GM19324 (cell line): ENCODE measurements at regions not wholly inside any gene's neighbourhood (a gene's known extent, or its start where the extent isn't known, plus 50 kb on each side); places are given as distances from the start of the nearest gene placed in this dataset.

ENCODE experiments used
- ATAC-seq: cut with Tn5 transposase; IDR thresholded peaks from one replicate; pipeline ENCODE4 v1.9.1; 2021; ENCODE audit warnings: mild to moderate bottlenecking, moderate library complexity; ENCODE audit not compliant: unreplicated experiment, low FRiP score

- ATAC-seq: no peak
Measured at GRCh38 chr17:33352526-33352925, 59.4 kb upstream of the ASIC2 start.

GRCh38 chr17:33356266-33356665 lies 63.2 kb upstream of the ASIC2 start:
- no peak for ATAC-seq

DNA sequence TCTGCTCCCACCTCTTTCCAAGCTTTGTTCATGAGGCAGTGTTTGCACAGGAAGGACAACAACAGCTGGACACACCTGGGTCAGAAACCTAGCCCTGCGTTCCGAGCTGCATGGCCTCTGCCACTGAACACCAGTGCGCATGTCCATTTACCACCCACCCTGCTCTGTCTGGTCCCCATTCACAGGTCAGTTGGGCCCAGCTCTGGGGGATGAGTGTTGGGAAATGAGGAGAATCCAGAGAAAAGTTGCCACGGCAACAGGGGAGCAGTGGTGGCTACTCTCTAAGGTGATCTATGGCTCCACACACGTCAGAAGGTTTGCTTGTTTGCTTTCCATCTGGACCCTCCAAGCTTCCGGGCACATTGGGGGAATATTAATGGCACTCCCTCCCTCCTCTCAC lies 70.4 kb upstream of the ASIC2 start:
- no peak for ATAC-seq

- no peak for ATAC-seq
Measured at GRCh38 chr17:33366960-33367359, 73.9 kb upstream of the ASIC2 start.

GRCh38 chr17:33369149-33369548 lies 76.1 kb upstream of the ASIC2 start:
- no peak for ATAC-seq

DNA sequence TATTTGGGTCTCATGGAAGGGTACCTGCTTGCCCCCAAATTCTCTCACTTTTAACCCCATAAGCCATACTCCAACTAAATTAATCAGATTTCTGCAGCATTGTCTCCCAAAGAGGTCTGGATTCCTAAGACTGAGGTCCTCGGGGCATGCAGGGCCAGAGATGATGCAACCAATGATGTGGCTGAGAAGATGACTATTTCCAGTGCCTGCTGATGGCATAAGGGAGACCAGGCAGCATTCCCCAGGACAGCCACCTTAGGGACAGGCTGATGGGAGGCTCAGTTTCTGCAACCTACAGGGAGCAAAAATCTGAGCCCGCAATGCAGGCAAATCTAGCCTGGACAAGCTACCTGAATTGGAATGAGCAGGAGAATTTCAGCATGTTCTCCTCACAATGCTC lies 76.8 kb upstream of the ASIC2 start:
- ATAC-seq: no peak

DNA sequence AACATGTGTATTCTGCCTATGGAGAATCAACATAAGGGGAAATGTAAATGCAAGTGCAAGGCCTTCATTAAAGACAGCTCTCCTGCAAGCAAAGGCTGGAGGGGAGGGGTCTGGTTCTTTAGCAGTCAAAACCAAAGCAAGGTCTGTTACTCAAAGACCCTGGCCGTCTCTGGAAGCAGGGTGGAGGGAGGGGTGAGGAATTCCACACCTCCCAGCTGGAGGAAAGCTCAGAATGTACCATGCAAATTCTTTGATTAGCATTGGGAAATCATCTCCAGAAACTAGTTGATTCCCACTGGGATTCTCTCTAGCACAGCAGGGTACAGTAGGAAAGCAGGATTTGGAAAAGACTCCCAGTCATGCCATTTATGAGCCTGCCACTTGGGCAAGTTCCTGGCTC lies 77.3 kb upstream of the ASIC2 start:
- no peak for ATAC-seq

- ATAC-seq: no peak
Measured at GRCh38 chr17:33371377-33371776, 78.3 kb upstream of the ASIC2 start.

DNA sequence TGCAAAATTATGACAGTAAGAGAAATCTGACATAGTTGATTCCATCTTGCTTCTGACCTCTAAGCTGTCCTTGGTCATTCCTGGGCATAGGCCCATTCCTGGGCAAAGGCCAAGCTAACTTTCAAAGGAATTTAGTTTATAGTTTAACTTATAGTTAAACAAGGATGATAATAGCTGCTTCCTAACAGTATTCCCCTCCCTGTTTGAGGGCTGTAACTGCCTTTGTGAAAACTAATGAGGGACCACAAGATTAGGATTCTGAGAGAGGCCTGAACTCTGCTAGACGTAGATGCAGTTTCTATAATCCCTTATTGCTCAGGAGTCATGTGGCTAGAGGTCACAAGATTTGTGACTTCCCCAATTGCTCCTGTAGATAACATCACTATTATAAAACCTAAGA lies 80.2 kb upstream of the ASIC2 start:
- ATAC-seq: no peak

GRCh38 chr17:33375103-33375502 lies 82.0 kb upstream of the ASIC2 start:
- ATAC-seq: no peak

GRCh38 chr17:33375783-33376182 lies 82.7 kb upstream of the ASIC2 start:
- ATAC-seq: no peak

DNA sequence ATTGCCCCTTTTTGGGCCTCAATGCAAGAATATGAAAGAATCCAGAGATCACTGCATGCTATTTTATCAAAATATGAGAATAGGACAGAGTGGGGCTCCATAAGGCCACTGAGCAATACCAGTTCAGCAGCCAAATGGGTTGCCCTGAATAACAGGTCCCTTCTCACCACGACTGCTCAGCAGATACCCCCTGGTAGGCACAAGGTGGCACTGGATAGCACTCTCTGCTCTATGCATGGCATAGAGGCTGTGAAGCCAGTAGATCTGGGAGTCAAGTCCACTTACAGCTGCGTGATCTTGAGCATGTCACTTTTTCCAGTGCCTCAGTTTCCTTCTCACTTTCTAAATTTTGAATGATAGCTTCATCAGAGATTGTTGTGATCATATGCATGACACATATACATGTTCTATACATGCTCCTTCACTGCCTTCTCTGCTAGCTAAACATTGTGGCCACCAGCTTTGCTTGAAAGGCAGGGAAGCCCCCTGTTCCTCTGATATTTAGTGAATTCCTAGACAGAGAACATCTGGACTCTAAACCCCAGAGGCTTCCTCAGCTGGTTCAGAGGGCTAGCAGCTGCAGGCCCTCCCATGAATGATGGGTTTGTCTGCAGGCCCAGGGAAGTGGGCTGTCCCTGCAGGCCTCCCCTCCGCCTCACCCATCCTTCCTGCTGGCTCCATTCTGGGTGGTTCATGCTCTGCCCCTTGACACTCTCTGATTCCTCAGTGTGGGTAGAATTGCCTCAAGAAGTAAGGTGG lies 84.9 kb upstream of the ASIC2 start:
- ATAC-seq: no peak

DNA sequence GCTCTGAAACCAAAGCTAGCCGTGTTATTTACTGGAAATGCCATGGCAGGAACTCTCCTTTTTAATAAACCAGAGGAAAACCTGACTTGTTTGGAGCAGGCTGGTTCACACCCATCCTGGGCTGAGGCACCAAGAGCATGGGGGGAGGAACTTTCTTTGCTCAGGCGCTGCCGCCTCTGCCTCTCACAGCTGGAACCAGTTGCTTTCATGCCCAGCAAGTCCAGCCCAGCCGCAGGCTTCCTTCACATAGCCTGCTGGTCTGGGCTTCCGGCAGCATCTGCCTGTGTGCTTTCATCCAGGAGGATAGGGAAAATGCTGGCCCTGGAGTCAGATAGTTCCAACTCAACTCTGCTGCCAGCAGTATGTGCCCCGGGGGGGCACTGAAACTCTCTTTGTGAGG lies 88.1 kb upstream of the ASIC2 start:
- no peak for ATAC-seq

- no peak for ATAC-seq
Measured at GRCh38 chr17:33383488-33384023, 90.5 kb upstream of the ASIC2 start.

GRCh38 chr17:33385133-33385532 lies 92.0 kb upstream of the ASIC2 start:
- ATAC-seq: no peak

- no peak for ATAC-seq
Measured at GRCh38 chr17:33385713-33386112, 92.6 kb upstream of the ASIC2 start.

DNA sequence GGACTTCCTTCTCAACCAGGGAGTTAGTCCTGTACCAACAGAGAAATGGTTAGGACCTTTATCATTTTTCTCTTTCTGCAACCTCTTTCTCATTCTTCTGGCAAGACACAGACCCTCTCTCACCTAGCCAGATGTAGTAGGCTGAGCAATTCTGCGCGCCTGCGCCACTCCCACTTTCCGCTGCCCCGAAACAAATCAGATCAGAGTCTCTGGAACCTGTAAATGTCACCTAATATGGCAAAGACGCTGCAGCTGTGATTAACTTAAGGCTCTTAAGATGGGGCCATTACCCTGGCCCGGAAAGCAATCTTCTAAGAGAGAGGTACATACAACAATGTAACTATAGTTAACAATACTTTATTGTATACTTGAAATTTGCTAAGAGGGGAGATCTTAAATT lies 94.3 kb upstream of the ASIC2 start:
- ATAC-seq: no peak

GRCh38 chr17:33389504-33390135 lies 96.5 kb upstream of the ASIC2 start:
- ATAC-seq: no peak

- no peak for ATAC-seq
Measured at GRCh38 chr17:33390479-33391176, 97.5 kb upstream of the ASIC2 start.

DNA sequence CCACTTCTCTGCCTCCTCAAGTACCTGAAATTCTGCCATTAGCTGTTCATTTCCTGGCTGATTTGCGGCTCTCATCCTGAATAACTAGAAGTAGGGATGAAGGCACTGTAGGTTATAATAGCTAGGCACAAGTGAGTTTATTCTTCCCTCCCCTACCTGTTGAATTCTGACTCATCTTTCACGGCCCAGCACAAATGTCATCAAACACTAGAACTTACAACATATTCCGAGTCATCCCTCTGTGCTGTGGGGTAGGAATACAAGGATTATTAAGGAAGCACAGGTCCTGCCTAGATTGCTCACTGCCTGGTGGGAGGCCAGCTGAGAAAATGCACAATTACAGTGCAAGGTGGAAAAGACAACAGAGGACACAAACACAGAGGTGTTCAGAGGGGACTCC lies 103.7 kb upstream of the ASIC2 start:
- ATAC-seq: no peak

DNA sequence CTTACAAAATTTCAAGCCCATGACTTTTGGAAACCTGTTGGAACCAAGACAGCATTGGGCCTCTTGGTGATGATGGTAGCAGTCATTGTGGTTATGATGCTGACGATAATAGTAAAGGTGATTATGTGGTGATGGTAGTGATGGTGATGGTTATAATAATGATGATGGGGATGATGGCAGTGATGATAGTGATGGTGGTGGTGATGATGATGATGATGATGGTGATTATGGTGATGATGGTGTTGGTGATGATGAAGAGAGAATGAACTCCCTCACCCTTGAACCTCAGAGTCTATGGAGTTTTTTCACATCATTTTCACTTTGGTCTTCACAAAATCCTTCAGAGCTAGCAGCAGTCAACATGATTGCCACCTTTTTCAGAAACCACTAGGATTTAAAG lies 105.3 kb upstream of the ASIC2 start:
- no peak for ATAC-seq

DNA sequence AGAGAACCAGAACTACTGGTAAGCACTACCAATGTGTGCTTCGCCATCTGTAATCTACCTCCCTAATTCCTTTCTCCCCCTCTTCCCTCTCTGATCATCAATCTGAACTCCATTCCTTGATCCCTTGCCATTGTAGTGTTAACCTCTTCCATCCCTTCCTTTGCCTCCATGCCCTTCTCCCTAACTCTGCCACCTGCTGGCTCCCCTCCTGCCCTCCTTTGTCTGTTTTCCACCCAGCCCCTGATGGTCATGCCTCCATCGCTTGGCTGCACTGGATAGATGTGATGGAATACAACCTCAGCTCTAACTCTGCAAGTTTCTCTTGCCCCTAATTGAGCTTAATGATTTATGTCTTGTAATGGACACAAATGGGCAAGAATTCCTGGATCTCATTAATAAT lies 108.2 kb upstream of the ASIC2 start:
- no peak for ATAC-seq
